ENCODE measurements at regions not wholly inside any gene's neighbourhood (a gene's known extent, or its start where the extent isn't known, plus 50 kb on each side); places are given as distances from the start of the nearest gene placed in this dataset.

DNA sequence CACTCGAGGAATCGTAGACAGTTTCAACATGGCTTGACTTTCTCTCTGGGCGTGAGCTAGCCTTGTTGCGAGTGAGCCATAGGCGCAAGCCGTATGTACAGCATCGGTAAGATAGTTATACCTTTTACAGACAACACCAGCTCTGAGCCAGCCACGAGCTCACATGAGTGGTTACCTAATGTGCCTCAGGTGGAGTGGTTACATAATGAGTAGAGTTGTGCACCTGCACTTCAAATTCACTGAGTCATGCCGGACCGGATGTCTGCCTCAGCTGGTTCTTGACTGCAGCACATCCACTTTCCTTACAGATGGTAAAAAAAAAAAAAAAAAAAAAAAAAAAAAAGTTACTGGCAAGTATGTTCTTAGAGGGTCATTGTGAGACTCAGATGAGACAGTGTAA, 360.4 kb upstream of the NR5A2 start:
- H4K20me1 ChIP-seq (ENCODE audit: insufficient read depth): no peaks in the 10 kb centered on the region
- no peaks in the 10 kb centered on the region for H3K27me3 ChIP-seq (ENCODE audit: insufficient read depth, low read depth, low read length)
- TF ChIP-seq POLR2AphosphoS5 (IDR thresholded peaks at IDR 0.05) (no peak), RAD21 (conservative IDR thresholded peaks at IDR 0.05) (no peak)
- no peaks in the 10 kb centered on the region for H3K9me3 ChIP-seq (ENCODE audit: low read length)
- no peaks in the 10 kb centered on the region for H3F3A ChIP-seq (ENCODE audit: insufficient read depth, low read length, poor library complexity, severe bottlenecking)
- no peak overlapping the region for H3K4me3 ChIP-seq (ENCODE audit: low read length)
- no peak overlapping the region for H2AFZ ChIP-seq (ENCODE audit: low read depth, low read length)
- no peaks in the 10 kb centered on the region for H3K9me2 ChIP-seq (ENCODE audit: insufficient read depth, low read length)
- H3K4me2 ChIP-seq (ENCODE audit: low read length): no peak overlapping the region
- H3K27ac ChIP-seq (ENCODE audit: low read length): no peak overlapping the region
- H3K79me2 ChIP-seq (replicated peaks; ENCODE audit: insufficient read depth, low read length): no peaks in the 10 kb centered on the region
- no peaks in the 10 kb centered on the region for H3K36me3 ChIP-seq (ENCODE audit: insufficient read depth, low read length)
- no peak overlapping the region for H3K9ac ChIP-seq (ENCODE audit: low read length)

DNA sequence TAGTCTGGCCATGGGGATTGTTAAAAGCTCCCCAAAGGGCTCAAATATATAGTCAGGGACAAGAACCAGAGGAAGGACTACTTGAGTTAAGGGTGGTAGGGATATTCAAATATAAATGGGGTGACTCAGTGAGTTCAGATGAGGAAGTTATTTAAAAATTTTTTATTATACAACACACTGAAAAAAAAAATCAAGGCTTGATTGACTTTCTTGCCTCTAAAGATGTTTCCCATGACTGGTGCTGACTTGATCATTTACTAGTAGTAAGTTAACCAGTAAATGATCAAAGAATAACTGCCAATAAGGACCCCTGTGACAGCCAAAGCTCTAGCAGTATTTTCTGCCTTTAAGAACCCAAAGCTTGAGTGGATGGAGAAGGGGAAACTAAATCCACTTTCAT, 357.6 kb upstream of the NR5A2 start:
- Histone ChIP-seq H3K27ac (ENCODE audit: low read length) (no peak overlapping the region), H3K4me3 (ENCODE audit: low read length) (no peak overlapping the region), H3K9ac (ENCODE audit: low read length) (no peak overlapping the region), H3F3A (ENCODE audit: insufficient read depth, low read length, poor library complexity, severe bottlenecking) (no peaks in the 10 kb centered on the region), H3K9me3 (ENCODE audit: low read length) (no peaks in the 10 kb centered on the region), H3K27me3 (ENCODE audit: insufficient read depth, low read depth, low read length) (no peaks in the 10 kb centered on the region), H2AFZ (ENCODE audit: low read depth, low read length) (no peak overlapping the region), H3K79me2 (replicated peaks; ENCODE audit: insufficient read depth, low read length) (no peaks in the 10 kb centered on the region), H4K20me1 (ENCODE audit: insufficient read depth) (no peaks in the 10 kb centered on the region), H3K9me2 (ENCODE audit: insufficient read depth, low read length) (no peaks in the 10 kb centered on the region), H3K36me3 (ENCODE audit: insufficient read depth, low read length) (no peaks in the 10 kb centered on the region), H3K4me2 (ENCODE audit: low read length) (no peak overlapping the region)
- TF ChIP-seq EZH2 (IDR thresholded peaks at IDR 0.05; ENCODE audit: borderline replicate concordance, insufficient read depth, low read length, poor library complexity, severe bottlenecking) (no peak), RAD21 (conservative IDR thresholded peaks at IDR 0.05) (no peak), MXI1 (conservative IDR thresholded peaks at IDR 0.05; ENCODE audit: poor library complexity, severe bottlenecking) (no peak), EP300 (conservative IDR thresholded peaks at IDR 0.05; ENCODE audit: poor library complexity, severe bottlenecking) (no peak), POLR2AphosphoS5 (IDR thresholded peaks at IDR 0.05) (no peak), SMC3 (conservative IDR thresholded peaks at IDR 0.05; ENCODE audit: poor library complexity) (no peak), TAF1 (IDR thresholded peaks at IDR 0.05; ENCODE audit: low read depth) (no peak)
- TF ChIP-seq, protein P1, sequence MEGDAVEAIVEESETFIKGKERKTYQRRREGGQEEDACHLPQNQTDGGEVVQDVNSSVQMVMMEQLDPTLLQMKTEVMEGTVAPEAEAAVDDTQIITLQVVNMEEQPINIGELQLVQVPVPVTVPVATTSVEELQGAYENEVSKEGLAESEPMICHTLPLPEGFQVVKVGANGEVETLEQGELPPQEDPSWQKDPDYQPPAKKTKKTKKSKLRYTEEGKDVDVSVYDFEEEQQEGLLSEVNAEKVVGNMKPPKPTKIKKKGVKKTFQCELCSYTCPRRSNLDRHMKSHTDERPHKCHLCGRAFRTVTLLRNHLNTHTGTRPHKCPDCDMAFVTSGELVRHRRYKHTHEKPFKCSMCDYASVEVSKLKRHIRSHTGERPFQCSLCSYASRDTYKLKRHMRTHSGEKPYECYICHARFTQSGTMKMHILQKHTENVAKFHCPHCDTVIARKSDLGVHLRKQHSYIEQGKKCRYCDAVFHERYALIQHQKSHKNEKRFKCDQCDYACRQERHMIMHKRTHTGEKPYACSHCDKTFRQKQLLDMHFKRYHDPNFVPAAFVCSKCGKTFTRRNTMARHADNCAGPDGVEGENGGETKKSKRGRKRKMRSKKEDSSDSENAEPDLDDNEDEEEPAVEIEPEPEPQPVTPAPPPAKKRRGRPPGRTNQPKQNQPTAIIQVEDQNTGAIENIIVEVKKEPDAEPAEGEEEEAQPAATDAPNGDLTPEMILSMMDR (IDR thresholded peaks at IDR 0.05; ENCODE audit: poor library complexity, severe bottlenecking): no peak
- TF ChIP-seq, protein P2, sequence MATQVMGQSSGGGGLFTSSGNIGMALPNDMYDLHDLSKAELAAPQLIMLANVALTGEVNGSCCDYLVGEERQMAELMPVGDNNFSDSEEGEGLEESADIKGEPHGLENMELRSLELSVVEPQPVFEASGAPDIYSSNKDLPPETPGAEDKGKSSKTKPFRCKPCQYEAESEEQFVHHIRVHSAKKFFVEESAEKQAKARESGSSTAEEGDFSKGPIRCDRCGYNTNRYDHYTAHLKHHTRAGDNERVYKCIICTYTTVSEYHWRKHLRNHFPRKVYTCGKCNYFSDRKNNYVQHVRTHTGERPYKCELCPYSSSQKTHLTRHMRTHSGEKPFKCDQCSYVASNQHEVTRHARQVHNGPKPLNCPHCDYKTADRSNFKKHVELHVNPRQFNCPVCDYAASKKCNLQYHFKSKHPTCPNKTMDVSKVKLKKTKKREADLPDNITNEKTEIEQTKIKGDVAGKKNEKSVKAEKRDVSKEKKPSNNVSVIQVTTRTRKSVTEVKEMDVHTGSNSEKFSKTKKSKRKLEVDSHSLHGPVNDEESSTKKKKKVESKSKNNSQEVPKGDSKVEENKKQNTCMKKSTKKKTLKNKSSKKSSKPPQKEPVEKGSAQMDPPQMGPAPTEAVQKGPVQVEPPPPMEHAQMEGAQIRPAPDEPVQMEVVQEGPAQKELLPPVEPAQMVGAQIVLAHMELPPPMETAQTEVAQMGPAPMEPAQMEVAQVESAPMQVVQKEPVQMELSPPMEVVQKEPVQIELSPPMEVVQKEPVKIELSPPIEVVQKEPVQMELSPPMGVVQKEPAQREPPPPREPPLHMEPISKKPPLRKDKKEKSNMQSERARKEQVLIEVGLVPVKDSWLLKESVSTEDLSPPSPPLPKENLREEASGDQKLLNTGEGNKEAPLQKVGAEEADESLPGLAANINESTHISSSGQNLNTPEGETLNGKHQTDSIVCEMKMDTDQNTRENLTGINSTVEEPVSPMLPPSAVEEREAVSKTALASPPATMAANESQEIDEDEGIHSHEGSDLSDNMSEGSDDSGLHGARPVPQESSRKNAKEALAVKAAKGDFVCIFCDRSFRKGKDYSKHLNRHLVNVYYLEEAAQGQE (IDR thresholded peaks at IDR 0.05; ENCODE audit: borderline replicate concordance): no peak

DNA sequence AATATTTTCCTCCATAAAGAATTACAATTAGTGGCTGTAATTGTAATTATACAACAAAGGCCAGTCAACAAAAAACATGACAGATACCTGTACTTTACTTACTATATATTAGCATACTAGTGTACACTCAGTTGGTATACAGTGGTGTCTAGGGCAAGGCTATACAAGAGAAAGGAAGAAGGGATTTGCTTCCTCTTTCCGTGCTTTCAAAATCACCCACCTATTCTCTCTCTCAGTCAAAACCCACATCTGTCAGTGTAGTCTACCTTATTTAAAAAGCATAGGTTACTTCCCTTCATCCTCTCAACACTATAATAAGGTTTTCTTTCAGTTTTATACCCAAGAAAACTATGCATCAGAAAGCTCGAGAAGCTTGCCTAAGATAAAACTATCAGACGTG, 355.8 kb upstream of the NR5A2 start:
- Histone ChIP-seq H3K9me3 (ENCODE audit: low read length) (no peaks in the 10 kb centered on the region), H3K9ac (ENCODE audit: low read length) (no peak overlapping the region), H3F3A (ENCODE audit: insufficient read depth, low read length, poor library complexity, severe bottlenecking) (no peaks in the 10 kb centered on the region), H3K79me2 (replicated peaks; ENCODE audit: insufficient read depth, low read length) (no peaks in the 10 kb centered on the region), H3K9me2 (ENCODE audit: insufficient read depth, low read length) (no peaks in the 10 kb centered on the region), H2AFZ (ENCODE audit: low read depth, low read length) (no peak overlapping the region), H3K36me3 (ENCODE audit: insufficient read depth, low read length) (no peaks in the 10 kb centered on the region), H4K20me1 (ENCODE audit: insufficient read depth) (no peaks in the 10 kb centered on the region), H3K27ac (ENCODE audit: low read length) (no peak overlapping the region), H3K27me3 (ENCODE audit: insufficient read depth, low read depth, low read length) (no peaks in the 10 kb centered on the region), H3K4me3 (ENCODE audit: low read length) (no peak overlapping the region), H3K4me2 (ENCODE audit: low read length) (no peak overlapping the region)
- TF ChIP-seq, protein P1 (IDR thresholded peaks at IDR 0.05; ENCODE audit: poor library complexity, severe bottlenecking): no peak
- TF ChIP-seq SMC3 (conservative IDR thresholded peaks at IDR 0.05; ENCODE audit: poor library complexity): no peak
- TF ChIP-seq POLR2AphosphoS5 (IDR thresholded peaks at IDR 0.05): no peak
- TF ChIP-seq TAF1 (IDR thresholded peaks at IDR 0.05; ENCODE audit: low read depth): no peak
- no peak for TF ChIP-seq EZH2 (IDR thresholded peaks at IDR 0.05; ENCODE audit: borderline replicate concordance, insufficient read depth, low read length, poor library complexity, severe bottlenecking)
- TF ChIP-seq, protein P2 (IDR thresholded peaks at IDR 0.05; ENCODE audit: borderline replicate concordance): no peak
- TF ChIP-seq EP300 (conservative IDR thresholded peaks at IDR 0.05; ENCODE audit: poor library complexity, severe bottlenecking): no peak
- TF ChIP-seq RAD21 (conservative IDR thresholded peaks at IDR 0.05): no peak
- no peak for TF ChIP-seq MXI1 (conservative IDR thresholded peaks at IDR 0.05; ENCODE audit: poor library complexity, severe bottlenecking)

Data from neural cell (in vitro differentiated cells).